A549 (cell line): ENCODE measurements at regions not wholly inside any gene's neighbourhood (a gene's known extent, or its start where the extent isn't known, plus 50 kb on each side); places are given as distances from the start of the nearest gene placed in this dataset.

Experiments used
- ATAC-seq, 2 experiments: fragments of 200-7000 bp in 1 of 2; fragments of >200 bp in 1 of 2; cut with Nextera tagmentation in 1 of 2; cut with Tn5 transposase in 1 of 2; 3 replicates each; pipeline versions ENCODE4 v1.8.0 to v1.9.1; 2018 to 2020; ENCODE audit warnings: mild to moderate bottlenecking in 1 of 2, moderate library complexity in 1 of 2
- CTCF ChIA-PET: fragments of 300-600 bp; sonication (Branson Sonifier 250); formaldehyde crosslinking; extraction: SDS; loops from one replicate; lab custom pipeline; 2021; ENCODE audit warnings: antibody characterized with exemption, inconsistent platforms; lab: Yijun Ruan, JAX
- POLR2A ChIA-PET: fragments of 350-600 bp; formaldehyde crosslinking; extraction: SDS; loops from one replicate; lab custom pipeline; 2021; ENCODE audit warnings: antibody characterized with exemption, inconsistent platforms; lab: Yijun Ruan, JAX
- DNase-seq, 2 experiments: peaks; one replicate each; pipeline versions ENCODE4 v3.0.0 to v3.0.0-alpha.2; 2011 to 2016; ENCODE audit warnings: low read depth in 1 of 2, low spot score in 1 of 2
- FAIRE-seq: peaks from 2 replicates; lab custom pipeline; 2011; peaks lifted over from hg19 to GRCh38; lab: Jason Lieb, UNC
- H3K27ac ChIP-seq, 2 experiments: fragments of >200 bp; sonication (Bioruptor Twin); formaldehyde crosslinking; 3 replicates each; pipeline ENCODE4 v1.5.1; 2016 to 2017
- H3K4me1 ChIP-seq: fragments of >200 bp; sonication (Bioruptor Twin); formaldehyde crosslinking; 3 replicates; pipeline ENCODE4 v1.6.1; 2016
- H3K4me2 ChIP-seq: fragments of >200 bp; sonication (Bioruptor Twin); formaldehyde crosslinking; 3 replicates; pipeline ENCODE4 v1.6.1; 2016
- H3K4me3 ChIP-seq: fragments of >200 bp; sonication (Bioruptor Twin); formaldehyde crosslinking; 3 replicates; pipeline ENCODE4 v1.5.1; 2016
- H3K9me3 ChIP-seq: fragments of >200 bp; sonication (Bioruptor Twin); formaldehyde crosslinking; 3 replicates; pipeline ENCODE4 v1.6.1; 2016
- CBX8 ChIP-seq: fragments of 200-600 bp; sonication (generic); IDR thresholded peaks from 2 replicates; pipeline ENCODE4 v1.6.1; 2016
- EHF ChIP-seq: fragments of 250-450 bp; sonication (Bioruptor Pico); IDR thresholded peaks from 2 replicates; pipeline ENCODE4 v1.5.0; 2020; ENCODE audit warnings: mild to moderate bottlenecking
- ESRRA ChIP-seq: fragments of 150-350 bp; IDR thresholded peaks from 2 replicates; pipeline ENCODE4 v1.6.1; 2014; ENCODE audit warnings: mild to moderate bottlenecking, low read length, borderline replicate concordance
- FOSB ChIP-seq: fragments of 250-450 bp; sonication (Bioruptor Pico); IDR thresholded peaks from 2 replicates; pipeline ENCODE4 v1.5.0; 2020; ENCODE audit warnings: mild to moderate bottlenecking, moderate library complexity
- FOXS1 ChIP-seq: fragments of 250-450 bp; sonication (Bioruptor Pico); IDR thresholded peaks from 2 replicates; pipeline ENCODE4 v1.5.0; 2020; ENCODE audit warnings: mild to moderate bottlenecking, moderate library complexity
- HDAC2 ChIP-seq: fragments of 200-600 bp; sonication (generic); IDR thresholded peaks from 2 replicates; pipeline ENCODE4 v1.6.1; 2016
- HEYL ChIP-seq: fragments of 250-450 bp; sonication (Bioruptor Pico); IDR thresholded peaks from 2 replicates; pipeline ENCODE4 v1.8.0; 2021; ENCODE audit warnings: mild to moderate bottlenecking, moderate library complexity
- HMGXB4 ChIP-seq: fragments of 250-450 bp; sonication (Bioruptor Pico); IDR thresholded peaks from 2 replicates; pipeline ENCODE4 v1.5.0; 2021; ENCODE audit warnings: mild to moderate bottlenecking, moderate library complexity, borderline replicate concordance
- HOXB13 ChIP-seq: fragments of 250-450 bp; sonication (Bioruptor Pico); IDR thresholded peaks from 2 replicates; pipeline ENCODE4 v1.5.0; 2020; ENCODE audit warnings: low read depth, mild to moderate bottlenecking, moderate library complexity
- KDM5A ChIP-seq: fragments of 200-600 bp; sonication (generic); IDR thresholded peaks from 2 replicates; pipeline ENCODE4 v1.6.1; 2016; ENCODE audit warnings: antibody characterized with exemption, mild to moderate bottlenecking
- MYC ChIP-seq: IDR thresholded peaks from 2 replicates; pipeline ENCODE4 v1.6.1; 2012; ENCODE audit warnings: mild to moderate bottlenecking, inconsistent platforms, low read length, improper control_type of control experiment, borderline replicate concordance
- PBX3 ChIP-seq: IDR thresholded peaks from 2 replicates; pipeline ENCODE4 v1.6.1; 2012
- PHF8 ChIP-seq: fragments of 200-600 bp; sonication (generic); IDR thresholded peaks from 2 replicates; pipeline ENCODE4 v1.6.1; 2016; ENCODE audit warnings: low read depth, mild to moderate bottlenecking, antibody characterized with exemption, moderate library complexity, borderline replicate concordance
- POLR2AphosphoS2 ChIP-seq: conservative IDR thresholded peaks from 2 replicates; pipeline ENCODE4 v1.6.1; 2012; ENCODE audit warnings: low read length, improper control_type of control experiment, inconsistent platforms
- RAD21 ChIP-seq, 2 experiments: fragments of >200 bp in 1 of 2; sonication (Bioruptor Twin) in 1 of 2; formaldehyde crosslinking in 1 of 2; IDR thresholded peaks in 1 of 2; conservative IDR thresholded peaks in 1 of 2; 2 replicates in 1 of 2; 3 replicates in 1 of 2; pipeline ENCODE4 v1.6.1; 2012 to 2018; ENCODE audit warnings: inconsistent platforms in 1 of 2
- RFX5 ChIP-seq: fragments of 450-650 bp; IDR thresholded peaks from 2 replicates; pipeline ENCODE4 v1.7.1; 2014; ENCODE audit warnings: antibody characterized with exemption, mild to moderate bottlenecking, moderate library complexity
- RNF2 ChIP-seq: fragments of 200-600 bp; sonication (generic); IDR thresholded peaks from 2 replicates; pipeline ENCODE4 v1.6.1; 2016; ENCODE audit warnings: low read depth, mild to moderate bottlenecking, antibody characterized with exemption, moderate library complexity, borderline replicate concordance
- TP53 ChIP-seq: fragments of 250-450 bp; sonication (Bioruptor Pico); IDR thresholded peaks from 2 replicates; pipeline ENCODE4 v1.5.0; 2021; ENCODE audit warnings: mild to moderate bottlenecking, moderate library complexity
- ZC3H11A ChIP-seq: fragments of 450-650 bp; IDR thresholded peaks from 2 replicates; pipeline ENCODE4 v1.6.1; 2014; ENCODE audit warnings: antibody characterized with exemption, mild to moderate bottlenecking
- TF ChIP-seq, protein P1 (sequence below): fragments of >200 bp; sonication (Bioruptor Twin); formaldehyde crosslinking; IDR thresholded peaks from 3 replicates; pipeline ENCODE4 v1.5.1; 2016

DNA sequence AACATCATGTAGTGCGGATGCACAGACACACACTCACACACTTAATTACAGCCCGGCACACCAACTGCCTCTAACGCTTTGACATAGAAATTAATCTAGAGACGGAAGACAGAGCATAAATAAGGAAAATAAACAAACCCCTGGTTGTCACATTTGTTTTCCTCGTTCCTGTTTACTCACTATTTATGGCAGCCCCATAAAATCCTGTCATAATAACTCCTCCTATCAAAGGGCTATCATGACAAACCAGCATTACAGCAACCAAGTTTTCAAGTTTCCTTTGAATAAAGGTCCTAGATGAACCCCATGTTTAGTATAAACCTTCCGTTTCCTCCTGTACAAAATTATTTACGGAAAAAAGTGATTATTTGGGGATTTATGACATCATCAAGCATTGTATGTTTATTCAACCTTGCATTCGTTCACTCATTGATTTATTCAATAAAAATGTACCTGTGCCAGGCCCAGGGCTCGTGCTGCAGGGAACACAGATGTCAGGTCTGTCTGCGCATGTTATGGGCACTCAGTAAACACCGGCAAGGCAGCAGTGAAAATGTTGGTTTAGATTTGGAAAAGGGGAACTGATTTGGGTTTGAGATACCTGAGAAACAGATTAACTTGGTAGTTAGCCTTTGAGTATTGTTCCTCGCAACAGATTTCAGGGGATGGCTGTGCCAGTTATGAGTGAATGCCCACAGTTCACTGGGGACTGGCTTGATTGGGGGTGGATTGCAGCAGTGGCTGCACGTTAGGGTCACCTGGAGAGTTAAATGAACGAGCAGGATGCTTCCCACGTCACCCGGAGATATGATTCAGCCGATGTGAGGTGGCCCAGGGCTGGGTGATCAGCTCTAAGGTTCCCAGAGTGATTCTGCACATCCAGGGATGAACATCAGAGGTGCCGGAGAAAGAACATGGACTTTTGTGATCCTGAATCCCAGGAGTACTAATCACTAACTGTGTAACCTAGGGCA, 295.3 kb upstream of the FOXQ1 start (continued):
- TF ChIP-seq EHF (CRISPR knock-in tag) (no peak), FOSB (CRISPR knock-in tag) (no peak), ZC3H11A (no peak), TP53 (no peak), RAD21 (conservative IDR thresholded peaks at IDR 0.05 in 1 of 2, IDR thresholded peaks at IDR 0.05 in 1 of 2) (no peak), CBX8 (no peak), HMGXB4 (CRISPR knock-in tag) (no peak), RNF2 (no peak)

DNA sequence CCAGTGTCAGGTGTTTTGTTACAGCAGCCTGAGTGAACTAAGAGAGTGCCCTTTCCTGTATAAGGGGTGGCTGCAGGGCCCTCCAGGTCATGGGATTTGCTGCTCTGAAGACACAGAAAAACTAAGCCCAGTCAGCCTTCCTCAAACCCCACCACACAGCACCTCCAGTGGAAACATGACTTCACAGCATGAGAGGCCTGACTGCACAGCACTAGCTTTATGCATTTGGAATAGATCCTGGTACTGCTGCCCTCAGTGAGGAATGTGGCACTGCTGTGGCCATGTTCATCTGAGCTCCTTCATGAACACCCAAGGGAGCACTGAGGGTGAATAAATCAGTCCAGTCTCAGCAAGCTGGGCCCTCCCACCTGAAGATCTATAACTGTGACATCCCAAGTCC, 296.1 kb upstream of the FOXQ1 start:
- POLR2A ChIA-PET, result no interaction called here
- no peak overlapping the region for H3K27ac ChIP-seq
- peak in 1 of 2 experiments; percentile 12 for DNase-seq
- TF ChIP-seq FOXS1 (CRISPR knock-in tag) (no peak), RFX5 (no peak), POLR2AphosphoS2 (no peak), HDAC2 (no peak), HMGXB4 (CRISPR knock-in tag) (no peak), HEYL (CRISPR knock-in tag) (no peak), HOXB13 (CRISPR knock-in tag) (no peak), PBX3 (no peak), EHF (CRISPR knock-in tag) (no peak), PHF8 (no peak), ESRRA (no peak), MYC (no peak), KDM5A (no peak)
- TF ChIP-seq, protein P1, sequence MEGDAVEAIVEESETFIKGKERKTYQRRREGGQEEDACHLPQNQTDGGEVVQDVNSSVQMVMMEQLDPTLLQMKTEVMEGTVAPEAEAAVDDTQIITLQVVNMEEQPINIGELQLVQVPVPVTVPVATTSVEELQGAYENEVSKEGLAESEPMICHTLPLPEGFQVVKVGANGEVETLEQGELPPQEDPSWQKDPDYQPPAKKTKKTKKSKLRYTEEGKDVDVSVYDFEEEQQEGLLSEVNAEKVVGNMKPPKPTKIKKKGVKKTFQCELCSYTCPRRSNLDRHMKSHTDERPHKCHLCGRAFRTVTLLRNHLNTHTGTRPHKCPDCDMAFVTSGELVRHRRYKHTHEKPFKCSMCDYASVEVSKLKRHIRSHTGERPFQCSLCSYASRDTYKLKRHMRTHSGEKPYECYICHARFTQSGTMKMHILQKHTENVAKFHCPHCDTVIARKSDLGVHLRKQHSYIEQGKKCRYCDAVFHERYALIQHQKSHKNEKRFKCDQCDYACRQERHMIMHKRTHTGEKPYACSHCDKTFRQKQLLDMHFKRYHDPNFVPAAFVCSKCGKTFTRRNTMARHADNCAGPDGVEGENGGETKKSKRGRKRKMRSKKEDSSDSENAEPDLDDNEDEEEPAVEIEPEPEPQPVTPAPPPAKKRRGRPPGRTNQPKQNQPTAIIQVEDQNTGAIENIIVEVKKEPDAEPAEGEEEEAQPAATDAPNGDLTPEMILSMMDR, result no peak
- CTCF ChIA-PET, result no interaction called here
- H3K4me1 ChIP-seq, result no peaks in the 10 kb centered on the region
- FAIRE-seq, result no peak
- H3K4me3 ChIP-seq, result no peak overlapping the region
- peak; percentile 55 to 59; a peak in 3 of 6 replicates for ATAC-seq
- H3K9me3 ChIP-seq, result 0 out of 3 replicates have a peak, but pooled peaks cover 4% of the 10 kb centered on the region
- H3K4me2 ChIP-seq, result no peak overlapping the region
